Memory B cell (primary cell): ENCODE measurements at regions not wholly inside any gene's neighbourhood (a gene's known extent, or its start where the extent isn't known, plus 50 kb on each side); places are given as distances from the start of the nearest gene placed in this dataset.

ENCODE experiments used
- ATAC-seq: fragments of 150-1000 bp; cut with Tn5 transposase; 2 replicates; pipeline ENCODE4 v1.10.0; 2021; ENCODE audit warnings: low read depth, mild to moderate bottlenecking, moderate library complexity
- DNase-seq, 2 donors: peaks; one replicate each; pipeline ENCODE4 v3.0.0; 2022; ENCODE audit warnings: low spot score in 2 of 2
- H3K27ac Mint-ChIP-seq: one replicate; pipeline ENCODE4 v1.8.0; 2022; ENCODE audit warnings: mild to moderate bottlenecking, moderate library complexity, mixed read lengths
- H3K27me3 Mint-ChIP-seq: one replicate; pipeline ENCODE4 v1.8.0; 2022; ENCODE audit warnings: mixed read lengths
- H3K36me3 Mint-ChIP-seq: one replicate; pipeline ENCODE4 v1.8.0; 2022; ENCODE audit warnings: mild to moderate bottlenecking, mixed read lengths
- H3K4me1 Mint-ChIP-seq: one replicate; pipeline ENCODE4 v1.8.0; 2022; ENCODE audit warnings: mixed read lengths
- H3K4me3 Mint-ChIP-seq: one replicate; pipeline ENCODE4 v1.8.0; 2022; ENCODE audit warnings: mild to moderate bottlenecking, moderate library complexity, mixed read lengths
- H3K9me3 Mint-ChIP-seq: one replicate; pipeline ENCODE4 v1.8.0; 2022; ENCODE audit warnings: mixed read lengths

DNA sequence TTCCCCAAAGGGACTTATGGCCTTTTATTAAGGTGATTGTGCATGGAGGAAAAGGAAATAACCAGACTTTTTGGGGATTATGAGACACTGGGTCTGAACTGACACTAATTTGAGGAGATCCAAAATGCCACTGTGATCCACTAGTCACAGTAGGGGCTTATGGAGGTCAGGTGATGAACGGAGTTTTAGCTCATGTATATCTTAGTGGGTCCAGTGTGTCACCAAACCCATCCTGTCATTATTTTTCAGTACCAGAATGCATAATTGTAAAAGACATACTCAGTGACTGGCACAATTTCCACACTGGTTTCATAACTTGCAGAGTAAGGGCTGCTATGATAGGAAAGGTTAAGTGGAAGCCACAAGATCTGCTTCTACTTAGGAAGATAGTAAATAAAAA, 131.3 kb downstream of the RTL3 start:
- no peak for ATAC-seq
- Mint-ChIP-seq H3K4me3 (no peak overlapping the region), H3K4me1 (no peaks in the 10 kb centered on the region), H3K9me3 (no peaks in the 10 kb centered on the region), H3K36me3 (no peaks in the 10 kb centered on the region), H3K27me3 (no peaks in the 10 kb centered on the region), H3K27ac (no peak overlapping the region)
- no peak for DNase-seq

DNA sequence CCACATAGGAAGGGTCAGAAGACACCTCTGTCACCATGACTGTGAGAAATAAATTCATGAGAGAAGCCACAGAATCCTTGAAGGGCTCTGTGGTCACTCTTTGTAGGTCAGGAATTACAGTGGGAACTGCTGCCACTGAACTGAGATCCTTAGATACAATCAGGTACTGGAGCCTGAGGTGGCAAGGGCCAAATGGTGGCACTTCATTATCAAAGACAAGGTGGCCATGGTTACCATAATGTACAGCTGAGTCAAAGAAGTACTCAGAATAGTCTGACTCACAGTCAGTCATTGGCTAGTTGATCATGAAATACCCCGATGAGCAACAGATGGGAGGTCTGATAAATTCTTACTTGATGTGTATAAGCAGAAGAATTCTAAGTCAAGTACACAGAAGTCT, 131.9 kb downstream of the RTL3 start:
- Mint-ChIP-seq H3K27me3 (no peaks in the 10 kb centered on the region), H3K4me1 (no peaks in the 10 kb centered on the region), H3K27ac (no peak overlapping the region), H3K36me3 (no peaks in the 10 kb centered on the region), H3K9me3 (no peaks in the 10 kb centered on the region), H3K4me3 (no peak overlapping the region)
- DNase-seq (no peak), ATAC-seq (no peak)

DNA sequence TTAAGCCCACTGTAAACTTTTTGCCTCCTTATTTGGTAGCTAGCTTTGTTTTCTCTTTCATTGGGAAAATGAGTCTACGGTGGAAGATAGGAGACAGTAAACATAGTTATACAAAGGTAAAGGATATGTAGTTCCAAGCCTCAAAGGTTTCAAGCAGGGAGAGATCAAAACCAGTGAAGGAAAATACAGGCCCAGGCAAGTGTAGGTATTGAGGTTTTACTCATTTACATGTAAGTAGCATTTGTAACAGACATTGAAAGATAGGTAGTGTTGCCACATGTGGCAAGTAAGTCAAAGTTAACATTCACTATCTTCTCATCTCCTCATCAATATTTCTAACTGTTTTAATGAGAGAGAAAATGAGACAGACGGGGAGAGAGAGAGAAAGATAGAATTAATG, 136.5 kb downstream of the RTL3 start:
- no peak overlapping the region for H3K4me3 Mint-ChIP-seq
- peaks cover 2% of the 10 kb centered on the region for H3K4me1 Mint-ChIP-seq
- H3K36me3 Mint-ChIP-seq, result no peaks in the 10 kb centered on the region
- no peak for ATAC-seq
- no peaks in the 10 kb centered on the region for H3K9me3 Mint-ChIP-seq
- H3K27ac Mint-ChIP-seq, result no peak overlapping the region
- H3K27me3 Mint-ChIP-seq, result no peaks in the 10 kb centered on the region
- no peak for DNase-seq

DNA sequence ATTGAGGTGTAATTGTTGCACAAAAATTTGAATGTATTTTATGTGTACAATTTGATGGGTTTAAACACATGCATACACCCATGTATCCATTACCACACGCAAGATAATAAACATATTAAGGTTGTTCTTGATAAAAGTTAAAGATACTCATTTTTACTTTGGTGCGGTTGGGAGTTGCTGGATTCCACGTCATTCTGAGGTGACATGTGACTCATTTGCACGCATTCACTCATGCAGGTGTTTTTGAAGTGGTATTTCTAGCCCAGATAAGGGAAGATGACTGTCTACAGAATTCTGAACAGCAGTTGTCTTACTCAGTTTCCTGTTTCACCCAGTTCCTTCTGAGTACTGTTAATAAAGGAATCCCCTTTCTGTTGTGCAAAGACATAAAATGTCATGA, 142.0 kb downstream of the RTL3 start:
- DNase-seq (peak in 1 of 2 donors; percentile 3), ATAC-seq (peak; percentile 94)
- no peaks in the 10 kb centered on the region for H3K36me3 Mint-ChIP-seq
- peak overlapping the region; percentile 19 for H3K4me3 Mint-ChIP-seq
- no peaks in the 10 kb centered on the region for H3K27me3 Mint-ChIP-seq
- peak overlapping the region; percentile 68 for H3K27ac Mint-ChIP-seq
- H3K9me3 Mint-ChIP-seq, result no peaks in the 10 kb centered on the region
- H3K4me1 Mint-ChIP-seq, result peaks cover 9% of the 10 kb centered on the region

DNA sequence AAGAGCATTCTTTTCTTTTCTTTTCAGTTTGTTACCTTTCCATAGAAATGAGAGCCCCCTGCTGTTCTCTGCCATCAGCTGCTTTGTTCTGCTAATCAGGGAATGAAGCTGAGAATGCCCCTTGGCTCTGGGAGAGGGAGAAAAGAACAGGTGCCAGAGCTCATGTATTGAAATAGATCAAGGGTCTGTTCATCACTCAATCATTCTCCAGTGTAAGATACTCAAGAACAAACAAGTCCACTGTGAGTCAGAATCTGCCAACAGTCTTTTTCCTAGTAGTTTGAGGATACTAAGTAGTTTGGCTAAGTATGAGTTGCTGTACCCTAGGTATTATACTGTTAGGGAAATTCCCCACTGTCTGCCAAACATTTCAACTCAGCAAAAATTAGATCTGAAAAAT, 144.3 kb downstream of the RTL3 start:
- H3K36me3 Mint-ChIP-seq, result no peaks in the 10 kb centered on the region
- no peaks in the 10 kb centered on the region for H3K9me3 Mint-ChIP-seq
- H3K4me3 Mint-ChIP-seq, result no peak overlapping the region
- ATAC-seq (no peak), DNase-seq (no peak)
- H3K27me3 Mint-ChIP-seq, result no peaks in the 10 kb centered on the region
- H3K27ac Mint-ChIP-seq, result peak overlapping the region; percentile 8
- peaks cover 12% of the 10 kb centered on the region for H3K4me1 Mint-ChIP-seq

DNA sequence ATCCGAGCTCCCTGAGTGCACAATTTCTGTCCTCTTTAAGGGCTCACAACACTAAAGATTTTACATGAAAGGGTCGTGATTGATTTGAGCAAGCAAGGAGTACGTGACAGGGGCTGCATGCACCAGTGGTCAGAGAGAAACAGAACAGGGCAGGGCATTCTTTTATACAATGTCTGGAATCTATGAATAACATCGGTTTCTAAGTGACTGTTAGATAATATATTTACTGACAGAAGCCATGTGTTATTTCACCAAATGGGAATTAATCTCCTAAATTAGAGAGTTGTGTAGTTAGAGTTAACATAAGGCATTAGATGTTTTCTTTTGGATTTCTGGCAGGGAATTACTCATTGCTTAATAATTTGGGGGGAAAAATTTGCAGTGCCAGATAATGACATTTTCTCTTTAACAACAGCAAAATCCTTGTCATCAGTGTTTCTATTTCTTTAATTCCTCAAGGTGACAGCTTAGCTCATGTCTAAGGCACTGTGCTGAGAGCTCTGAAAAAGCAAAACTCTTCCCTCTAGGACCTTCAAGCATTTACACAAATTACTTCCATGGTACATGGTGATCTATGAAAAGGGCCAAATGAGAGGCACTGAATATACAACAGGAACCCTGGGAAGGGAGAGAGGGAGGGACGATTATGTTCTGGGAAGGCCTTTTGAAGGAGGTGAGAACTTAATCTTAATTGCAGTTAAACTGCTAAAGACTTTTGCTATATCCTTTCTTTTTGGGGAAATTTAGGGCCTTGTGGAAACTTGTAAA, 145.0 kb downstream of the RTL3 start:
- DNase-seq, result no peak
- H3K9me3 Mint-ChIP-seq, result peaks cover under 1% of the 10 kb centered on the region
- no peak overlapping the region for H3K4me3 Mint-ChIP-seq
- peaks cover 12% of the 10 kb centered on the region for H3K4me1 Mint-ChIP-seq
- no peaks in the 10 kb centered on the region for H3K27me3 Mint-ChIP-seq
- ATAC-seq, result no peak
- no peaks in the 10 kb centered on the region for H3K36me3 Mint-ChIP-seq
- peak overlapping the region; percentile 14 for H3K27ac Mint-ChIP-seq

DNA sequence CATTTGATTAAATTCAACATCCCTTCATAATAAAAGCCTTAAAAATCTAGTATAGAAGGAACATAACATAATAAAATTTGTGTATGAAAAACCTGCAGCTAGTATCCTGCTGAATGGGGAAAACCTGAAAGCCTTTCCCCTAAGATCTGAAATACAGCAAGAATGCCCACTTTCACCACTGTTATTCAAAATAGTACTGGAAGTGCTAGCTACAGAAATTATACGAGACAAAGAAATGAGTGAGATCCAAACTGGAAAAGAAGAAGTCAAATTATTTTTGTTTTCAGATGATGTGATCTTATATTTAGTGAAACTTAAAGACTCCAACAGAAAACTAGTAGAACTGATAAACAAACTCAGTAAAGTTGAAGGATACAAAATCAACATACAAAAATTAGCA, 152.9 kb downstream of the RTL3 start:
- peaks cover 2% of the 10 kb centered on the region for H3K4me1 Mint-ChIP-seq
- no peak for ATAC-seq
- peaks cover 2% of the 10 kb centered on the region for H3K36me3 Mint-ChIP-seq
- no peaks in the 10 kb centered on the region for H3K27me3 Mint-ChIP-seq
- no peak for DNase-seq
- H3K4me3 Mint-ChIP-seq, result no peak overlapping the region
- peaks cover 3% of the 10 kb centered on the region for H3K9me3 Mint-ChIP-seq
- H3K27ac Mint-ChIP-seq, result no peak overlapping the region

DNA sequence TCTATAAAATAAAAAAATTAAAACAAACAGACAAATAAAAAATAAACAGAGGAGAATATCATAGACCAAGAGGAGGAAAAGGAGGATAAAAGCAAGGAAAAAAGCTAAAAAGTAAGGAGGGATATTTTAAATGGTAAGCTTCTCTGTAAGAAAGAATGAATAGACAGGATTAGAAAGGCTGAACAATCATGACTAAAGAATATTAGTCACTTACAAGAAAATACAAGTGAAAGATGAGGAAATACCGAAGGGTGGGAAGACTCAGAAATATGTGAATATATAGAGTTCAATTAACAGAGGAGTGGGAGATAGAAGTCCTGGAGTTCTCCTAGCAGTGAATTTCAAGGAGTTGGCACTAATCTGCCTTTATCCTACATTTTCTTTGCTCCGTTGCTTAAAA, 162.6 kb downstream of the RTL3 start:
- Mint-ChIP-seq H3K9me3 (no peaks in the 10 kb centered on the region), H3K4me1 (no peaks in the 10 kb centered on the region), H3K36me3 (no peaks in the 10 kb centered on the region), H3K27ac (no peak overlapping the region), H3K27me3 (no peaks in the 10 kb centered on the region), H3K4me3 (no peak overlapping the region)
- DNase-seq, result no peak
- ATAC-seq, result no peak

DNA sequence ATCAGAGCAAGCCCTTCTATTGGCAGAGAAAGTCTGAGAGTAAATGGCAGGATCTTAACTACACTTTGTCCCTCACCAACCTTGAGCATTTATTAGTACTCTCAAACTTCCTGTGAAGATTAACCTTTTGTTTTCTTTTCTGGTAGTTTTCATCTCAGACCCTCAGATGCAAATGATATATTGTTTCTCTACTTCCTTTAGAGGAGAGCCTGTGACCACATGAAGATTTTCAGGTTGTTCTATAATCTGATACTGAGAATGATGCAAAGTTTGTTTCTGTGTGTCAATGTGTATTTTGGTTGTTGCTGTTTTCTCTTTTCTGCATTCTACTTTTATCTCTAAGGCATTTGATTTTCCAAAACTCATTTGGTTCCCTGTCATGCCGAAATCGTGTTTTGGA, 165.8 kb upstream of the CYSLTR1 start:
- ATAC-seq, result no peak
- Mint-ChIP-seq H3K4me1 (no peaks in the 10 kb centered on the region), H3K36me3 (no peaks in the 10 kb centered on the region), H3K9me3 (no peaks in the 10 kb centered on the region), H3K27ac (no peak overlapping the region), H3K27me3 (no peaks in the 10 kb centered on the region), H3K4me3 (no peak overlapping the region)
- DNase-seq, result no peak

DNA sequence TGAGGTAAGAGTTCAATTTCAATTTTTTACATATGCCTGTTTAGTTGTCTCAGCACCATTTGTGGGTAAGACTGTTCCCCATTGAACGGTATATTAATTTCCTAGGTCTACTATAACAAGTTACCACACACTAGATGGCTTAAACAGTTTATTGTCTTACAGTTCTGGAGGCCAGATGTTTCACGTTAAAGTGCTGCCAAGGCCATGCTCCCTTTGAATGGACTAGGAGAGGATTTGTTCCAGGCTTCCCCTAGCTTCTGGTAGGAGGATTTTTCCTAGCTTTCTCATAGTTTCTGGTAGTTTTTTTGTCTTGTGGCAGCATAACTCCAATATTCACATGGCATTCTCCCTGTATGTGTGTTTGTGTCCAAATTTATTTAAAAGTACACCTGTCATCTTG, 149.3 kb upstream of the CYSLTR1 start:
- DNase-seq, result no peak
- H3K27me3 Mint-ChIP-seq, result no peaks in the 10 kb centered on the region
- H3K4me3 Mint-ChIP-seq, result no peak overlapping the region
- no peaks in the 10 kb centered on the region for H3K9me3 Mint-ChIP-seq
- H3K4me1 Mint-ChIP-seq, result no peaks in the 10 kb centered on the region
- no peak for ATAC-seq
- H3K36me3 Mint-ChIP-seq, result no peaks in the 10 kb centered on the region
- no peak overlapping the region for H3K27ac Mint-ChIP-seq

DNA sequence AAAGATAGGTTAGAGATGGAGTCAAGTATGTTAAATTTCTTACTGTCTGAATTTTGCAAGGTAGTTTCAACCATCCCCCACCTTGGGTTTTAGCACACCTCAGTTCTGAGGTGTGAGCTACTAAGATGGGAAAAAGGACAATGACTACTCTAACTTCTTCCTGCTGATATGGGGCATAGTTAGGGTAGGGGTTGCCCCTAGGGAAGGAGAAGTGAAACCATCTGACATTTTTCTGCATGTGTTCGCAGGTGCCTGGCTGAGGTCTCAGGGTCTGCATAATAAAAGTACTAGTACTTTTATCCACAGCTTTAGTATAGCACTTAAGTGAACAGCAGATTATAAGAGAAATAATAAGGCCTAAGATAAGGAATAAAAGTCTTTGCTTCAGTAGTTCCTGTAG, 129.5 kb upstream of the CYSLTR1 start:
- H3K27me3 Mint-ChIP-seq, result no peaks in the 10 kb centered on the region
- no peaks in the 10 kb centered on the region for H3K4me1 Mint-ChIP-seq
- H3K36me3 Mint-ChIP-seq, result peaks cover 2% of the 10 kb centered on the region
- ATAC-seq (no peak), DNase-seq (no peak)
- no peak overlapping the region for H3K27ac Mint-ChIP-seq
- no peak overlapping the region for H3K4me3 Mint-ChIP-seq
- H3K9me3 Mint-ChIP-seq, result peaks cover 2% of the 10 kb centered on the region

DNA sequence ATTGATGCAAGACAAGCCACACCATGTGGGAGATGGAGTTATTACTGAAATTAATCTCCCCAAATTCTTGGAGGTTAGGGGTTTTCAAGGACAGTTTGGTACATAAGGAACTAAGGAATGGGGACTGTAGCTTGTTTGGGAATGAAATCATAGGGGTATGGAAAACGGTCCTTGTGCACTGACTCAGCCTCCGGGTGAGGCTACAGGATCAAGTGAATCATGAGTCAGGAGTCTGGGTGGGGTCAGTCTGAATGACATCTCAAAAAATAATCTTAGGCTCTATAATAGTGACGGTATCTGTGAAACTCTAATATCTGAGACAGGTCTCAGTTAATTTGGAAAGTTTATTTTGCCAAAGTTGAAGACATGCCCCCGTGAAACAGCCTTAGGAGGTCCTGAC, 128.5 kb upstream of the CYSLTR1 start:
- H3K9me3 Mint-ChIP-seq, result peaks cover 3% of the 10 kb centered on the region
- no peak overlapping the region for H3K27ac Mint-ChIP-seq
- H3K27me3 Mint-ChIP-seq, result no peaks in the 10 kb centered on the region
- no peak for DNase-seq
- ATAC-seq, result no peak
- H3K4me3 Mint-ChIP-seq, result no peak overlapping the region
- H3K36me3 Mint-ChIP-seq, result peaks cover 2% of the 10 kb centered on the region
- no peaks in the 10 kb centered on the region for H3K4me1 Mint-ChIP-seq

DNA sequence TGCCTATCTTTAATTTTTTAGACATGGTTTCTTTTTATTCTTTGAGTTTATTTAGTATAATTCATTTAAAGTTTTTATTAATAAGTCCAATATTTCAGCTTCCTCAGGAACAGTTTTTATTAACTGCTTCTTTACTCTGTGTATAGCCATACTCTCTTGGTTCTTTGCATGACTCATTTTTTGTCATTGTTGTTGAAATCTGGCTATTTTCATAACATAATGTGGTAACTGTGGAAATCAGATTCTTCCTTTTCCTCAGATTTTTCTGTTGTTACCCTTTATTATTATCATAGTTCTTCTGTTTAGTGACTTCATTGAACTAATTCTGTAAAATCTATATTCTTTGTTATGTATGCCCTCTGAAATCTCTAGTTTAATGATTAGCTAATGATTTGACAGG, 124.9 kb upstream of the CYSLTR1 start:
- peaks cover 2% of the 10 kb centered on the region for H3K36me3 Mint-ChIP-seq
- DNase-seq (no peak), ATAC-seq (no peak)
- H3K27ac Mint-ChIP-seq, result no peak overlapping the region
- H3K27me3 Mint-ChIP-seq, result no peaks in the 10 kb centered on the region
- H3K9me3 Mint-ChIP-seq, result peaks cover 8% of the 10 kb centered on the region
- no peaks in the 10 kb centered on the region for H3K4me1 Mint-ChIP-seq
- no peak overlapping the region for H3K4me3 Mint-ChIP-seq

DNA sequence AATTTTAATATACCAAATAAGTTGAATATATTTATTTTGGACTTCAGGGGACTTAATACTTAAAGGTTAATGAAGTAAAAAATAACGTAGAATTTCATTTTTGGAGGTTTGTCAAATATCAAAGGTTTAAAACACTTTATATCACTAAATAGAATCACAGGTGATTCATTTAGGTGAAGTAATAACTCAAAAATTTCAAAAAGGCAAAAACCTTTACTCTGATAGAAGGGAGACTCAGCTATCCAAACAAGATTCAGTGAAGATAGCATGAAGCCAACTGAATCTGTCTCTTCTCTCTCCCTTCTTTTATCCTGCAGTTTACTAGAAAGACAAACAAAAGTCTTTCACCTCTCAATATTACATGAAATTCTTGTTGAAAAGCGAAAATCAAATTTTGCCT, 110.2 kb upstream of the CYSLTR1 start:
- Mint-ChIP-seq H3K36me3 (peaks cover 3% of the 10 kb centered on the region), H3K27me3 (no peaks in the 10 kb centered on the region), H3K4me3 (no peak overlapping the region), H3K9me3 (peaks cover 7% of the 10 kb centered on the region), H3K4me1 (no peaks in the 10 kb centered on the region), H3K27ac (no peak overlapping the region)
- ATAC-seq, result no peak
- DNase-seq, result no peak

DNA sequence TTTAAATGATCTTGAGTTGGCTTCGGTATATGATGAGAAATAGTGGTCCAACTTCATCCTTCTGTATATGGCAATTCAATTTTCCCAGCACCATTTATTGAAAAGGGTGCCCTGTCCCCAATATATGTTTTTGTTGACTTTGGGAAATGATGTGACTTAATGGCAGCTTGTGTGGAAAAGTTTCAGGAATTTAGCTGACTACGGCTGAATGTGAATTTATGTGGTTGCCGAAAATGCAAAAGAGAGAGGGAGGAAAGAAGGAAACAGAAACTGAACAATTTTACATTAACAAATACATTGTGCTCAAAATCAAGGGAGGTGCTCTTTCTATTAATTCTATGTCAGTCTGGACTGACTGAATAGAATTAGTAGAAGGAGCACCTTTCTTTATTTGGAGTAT, 101.8 kb upstream of the CYSLTR1 start:
- H3K36me3 Mint-ChIP-seq, result peaks cover 3% of the 10 kb centered on the region
- H3K27me3 Mint-ChIP-seq, result no peaks in the 10 kb centered on the region
- H3K27ac Mint-ChIP-seq, result no peak overlapping the region
- peaks cover 13% of the 10 kb centered on the region for H3K9me3 Mint-ChIP-seq
- DNase-seq (no peak), ATAC-seq (no peak)
- H3K4me3 Mint-ChIP-seq, result no peak overlapping the region
- H3K4me1 Mint-ChIP-seq, result no peaks in the 10 kb centered on the region
